GM23248 (cell line): ENCODE measurements at regions not wholly inside any gene's neighbourhood (a gene's known extent, or its start where the extent isn't known, plus 50 kb on each side); places are given as distances from the start of the nearest gene placed in this dataset.
"Not testable (repeated sequence)": the region's sequence is repeated elsewhere in the genome, so short reads cannot be mapped to it uniquely, and the experiment has no call there.

Source experiments
- DNase-seq: peaks from one replicate; pipeline ENCODE4 v3.0.0-alpha.2; 2015
- H2AFZ ChIP-seq: fragments of 200-600 bp; sonication (generic); 2 replicates; pipeline ENCODE4 v1.6.1; 2016; ENCODE audit warnings: antibody characterized with exemption
- H3F3A ChIP-seq: fragments of 200-600 bp; sonication (generic); 2 replicates; pipeline ENCODE4 v1.6.1; 2016; ENCODE audit warnings: mild to moderate bottlenecking, antibody characterized with exemption, mixed run types; ENCODE audit not compliant: insufficient read depth
- H3K27ac ChIP-seq: fragments of 200-600 bp; sonication (generic); 2 replicates; pipeline ENCODE4 v1.5.1; 2016; ENCODE audit warnings: mild to moderate bottlenecking
- H3K27me3 ChIP-seq: fragments of 200-600 bp; sonication (generic); replicated peaks from 2 replicates; pipeline ENCODE4 v1.6.1; 2016; ENCODE audit warnings: mild to moderate bottlenecking; ENCODE audit not compliant: insufficient read depth
- H3K36me3 ChIP-seq: fragments of 200-600 bp; sonication (generic); 2 replicates; pipeline ENCODE4 v1.6.1; 2016; ENCODE audit warnings: low read depth, mild to moderate bottlenecking
- H3K4me1 ChIP-seq: fragments of 200-600 bp; sonication (generic); 2 replicates; pipeline ENCODE4 v1.6.1; 2016; ENCODE audit warnings: mild to moderate bottlenecking; ENCODE audit not compliant: insufficient read depth
- H3K4me2 ChIP-seq: fragments of 200-600 bp; sonication (generic); one replicate; pipeline ENCODE4 v1.6.1; 2016; ENCODE audit warnings: mild to moderate bottlenecking; ENCODE audit not compliant: unreplicated experiment
- H3K4me3 ChIP-seq: fragments of 200-600 bp; sonication (generic); 2 replicates; pipeline ENCODE4 v1.5.1; 2016; ENCODE audit warnings: mild to moderate bottlenecking
- H3K79me2 ChIP-seq: fragments of 200-600 bp; sonication (generic); 2 replicates; pipeline ENCODE4 v1.6.1; 2016; ENCODE audit warnings: mild to moderate bottlenecking; ENCODE audit not compliant: insufficient read depth
- H3K9ac ChIP-seq: fragments of 200-600 bp; sonication (generic); 2 replicates; pipeline ENCODE4 v1.6.1; 2016; ENCODE audit warnings: mild to moderate bottlenecking
- H3K9me2 ChIP-seq: fragments of 200-600 bp; sonication (generic); 2 replicates; pipeline ENCODE4 v1.6.1; 2016; ENCODE audit warnings: mixed run types, mild to moderate bottlenecking, moderate library complexity; ENCODE audit not compliant: insufficient read depth
- H3K9me3 ChIP-seq: fragments of 200-600 bp; sonication (generic); one replicate; pipeline ENCODE4 v1.6.1; 2017; ENCODE audit warnings: low read depth
- H4K20me1 ChIP-seq: fragments of 200-600 bp; sonication (generic); 2 replicates; pipeline ENCODE4 v1.6.0; 2016; ENCODE audit not compliant: insufficient read depth
- EZH2 ChIP-seq: fragments of 200-600 bp; sonication (generic); IDR thresholded peaks from 2 replicates; pipeline ENCODE4 v1.6.1; 2018; ENCODE audit warnings: antibody characterized with exemption, mild to moderate bottlenecking; ENCODE audit not compliant: insufficient read depth, poor library complexity, severe bottlenecking
- EZH2phosphoT487 ChIP-seq: fragments of 200-600 bp; sonication (generic); IDR thresholded peaks from 2 replicates; pipeline ENCODE4 v1.6.1; 2018; ENCODE audit warnings: antibody characterized with exemption, moderate library complexity, mild to moderate bottlenecking, low read depth; ENCODE audit not compliant: insufficient read depth
- WGBS, 2 experiments: methylation state at CpG; one replicate each; pipeline ENCODE4 v1.1.6; 2015 to 2017; ENCODE audit warnings: low lambda C conversion rate in 2 of 2, low coverage in 1 of 2; ENCODE audit errors: missing lambda C conversion rate in 2 of 2; 5-methylcytosine and 5-hydroxymethylcytosine counted together
- in situ Hi-C: fragments of 300-500 bp; cut with MboI; formaldehyde crosslinking; loops from 2 replicates; pipeline ENCODE4 v1.15.0; 2020

DNA sequence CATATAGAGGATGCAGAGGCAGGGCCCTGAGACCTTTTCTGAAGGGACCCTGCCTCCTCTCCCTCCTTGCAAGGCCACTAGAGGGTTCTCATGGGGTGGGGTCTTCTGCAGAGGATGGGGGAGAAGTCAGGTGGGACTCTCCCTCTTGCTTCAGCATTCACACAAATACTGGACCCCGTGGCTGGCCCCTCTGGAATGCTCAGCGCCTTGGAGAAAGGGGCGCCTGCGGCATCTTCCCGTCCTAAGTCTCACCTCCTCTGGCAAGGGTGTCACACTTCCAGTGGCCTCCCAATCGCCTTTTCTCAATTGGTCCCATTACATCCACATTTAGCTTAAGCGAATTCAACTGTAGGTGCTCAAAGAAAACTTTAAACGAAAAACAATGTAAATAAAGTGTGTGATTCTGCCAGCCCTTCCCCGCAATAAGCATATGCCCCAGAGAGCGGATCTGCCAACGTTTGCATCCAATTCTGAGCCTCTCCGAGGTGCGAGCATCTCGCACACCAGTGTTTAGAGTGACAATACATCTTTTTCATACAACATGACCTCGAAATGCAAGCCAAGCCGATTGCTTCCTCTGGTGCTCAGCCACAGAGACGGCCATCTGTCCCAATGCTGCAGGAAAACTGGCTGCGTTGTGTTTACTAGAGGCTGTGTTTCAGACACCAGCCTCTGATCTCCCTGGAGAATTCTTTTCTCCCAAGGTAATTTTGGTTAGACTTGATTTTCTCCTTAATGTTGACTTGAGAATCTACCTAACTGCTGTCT is 69.1 kb upstream of the WASF3 start:
- in situ Hi-C loops, result no loop called here
- WGBS, 2 experiments, result 89 to 91% methylated on average over 18 of the region's 18 CpGs
- TF ChIP-seq EZH2, result no peak
- TF ChIP-seq EZH2phosphoT487, result no peak

DNA sequence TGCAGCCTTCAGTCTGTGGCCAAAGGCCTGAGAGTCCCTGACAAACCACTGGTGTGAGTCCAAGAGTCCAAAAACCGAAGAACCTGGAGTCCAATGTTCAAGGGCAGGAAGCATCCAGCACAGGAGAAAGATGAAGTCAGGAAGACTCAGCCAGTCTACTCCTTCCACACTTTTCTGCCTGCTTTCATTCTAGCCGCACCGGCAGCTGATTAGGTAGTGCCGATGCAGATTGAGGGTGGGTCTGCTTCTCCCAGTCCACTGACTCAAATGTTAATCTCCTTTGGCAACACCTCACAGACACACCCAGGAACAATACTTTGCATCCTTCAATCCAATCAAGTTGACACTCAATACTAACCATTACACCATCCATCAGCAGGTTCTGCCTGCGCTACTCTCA is 65.2 kb upstream of the WASF3 start:
- not testable (repeated sequence) for H3K9ac ChIP-seq, H3K4me3 ChIP-seq, H3K9me2 ChIP-seq, H3K4me2 ChIP-seq, H3F3A ChIP-seq, H3K36me3 ChIP-seq, H4K20me1 ChIP-seq, H3K9me3 ChIP-seq, DNase-seq, H3K27ac ChIP-seq, H3K79me2 ChIP-seq, H2AFZ ChIP-seq, H3K27me3 ChIP-seq
- 94% methylated on average over 5 of the region's 5 CpGs for WGBS, 2 experiments
- H3K4me1 ChIP-seq, result peaks cover 11% of the 10 kb centered on the region
- in situ Hi-C loops, result loop anchor here (10.0 kb wide), 2 partner anchors 202 to 308 kb away; no protein-coding TSS in a partner anchor

More for the DNA sequence above, 69.1 kb upstream of the WASF3 start:
- H3K27ac ChIP-seq, result no peak overlapping the region
- no peaks in the 10 kb centered on the region for H4K20me1 ChIP-seq
- no peaks in the 10 kb centered on the region for H3K79me2 ChIP-seq
- H3K4me3 ChIP-seq, result no peak overlapping the region
- H3K9me2 ChIP-seq, result no peaks in the 10 kb centered on the region
- no peak overlapping the region for H2AFZ ChIP-seq
- no peak overlapping the region for H3K4me2 ChIP-seq
- H3K9me3 ChIP-seq, result no peaks in the 10 kb centered on the region
- no peak for DNase-seq
- no peaks in the 10 kb centered on the region for H3F3A ChIP-seq
- H3K9ac ChIP-seq, result no peak overlapping the region
- 0 out of 2 replicates have a peak, but pooled peaks cover 6% of the 10 kb centered on the region for H3K4me1 ChIP-seq
- H3K36me3 ChIP-seq, result no peaks in the 10 kb centered on the region
- no peaks in the 10 kb centered on the region for H3K27me3 ChIP-seq

DNA sequence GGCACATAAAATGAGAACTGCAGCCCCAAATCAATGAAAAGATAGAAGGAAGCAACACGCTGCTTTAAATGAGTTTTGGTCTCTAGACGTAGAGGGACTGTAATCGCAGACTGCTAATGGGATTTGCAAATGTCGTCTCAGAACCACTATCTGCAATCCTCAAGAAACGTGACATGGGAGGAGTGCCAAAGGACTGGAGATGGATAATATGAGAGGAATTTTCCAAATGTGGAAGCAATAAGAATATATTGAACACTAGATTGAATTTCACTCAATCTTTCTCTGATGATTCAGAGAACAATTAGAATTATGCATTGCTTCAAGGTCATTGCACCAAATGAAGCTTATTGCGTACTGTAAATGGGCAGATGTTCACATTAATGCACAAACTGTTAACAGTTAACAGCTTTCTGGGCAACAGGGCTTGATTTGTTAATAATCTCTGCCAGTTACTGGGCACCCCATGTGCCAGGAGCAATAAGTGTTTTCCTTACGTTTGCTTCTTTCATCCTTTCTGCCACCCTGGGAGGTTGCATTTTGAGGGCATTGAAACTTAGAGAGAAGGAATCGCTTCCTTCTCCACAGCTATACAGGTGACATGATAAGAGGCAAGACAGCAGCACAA is 62.8 kb upstream of the WASF3 start:
- TF ChIP-seq EZH2 (no peak), EZH2phosphoT487 (no peak)
- no peak overlapping the region for H3K4me3 ChIP-seq
- no peak overlapping the region for H3K4me2 ChIP-seq
- no peaks in the 10 kb centered on the region for H3K36me3 ChIP-seq
- in situ Hi-C loops, result loop anchor here (10.0 kb wide), 2 partner anchors 200 to 310 kb away; no protein-coding TSS in a partner anchor
- H3F3A ChIP-seq, result peaks cover 25% of the 10 kb centered on the region
- no peaks in the 10 kb centered on the region for H3K9me3 ChIP-seq
- 67 to 72% methylated on average over 8 of the region's 8 CpGs for WGBS, 2 experiments
- H4K20me1 ChIP-seq, result no peaks in the 10 kb centered on the region
- no peak overlapping the region for H2AFZ ChIP-seq
- H3K9me2 ChIP-seq, result no peaks in the 10 kb centered on the region
- peaks cover 33% of the 10 kb centered on the region for H3K4me1 ChIP-seq
- DNase-seq, result no peak
- no peaks in the 10 kb centered on the region for H3K79me2 ChIP-seq
- no peaks in the 10 kb centered on the region for H3K27me3 ChIP-seq
- no peak overlapping the region for H3K9ac ChIP-seq
- no peak overlapping the region for H3K27ac ChIP-seq

DNA sequence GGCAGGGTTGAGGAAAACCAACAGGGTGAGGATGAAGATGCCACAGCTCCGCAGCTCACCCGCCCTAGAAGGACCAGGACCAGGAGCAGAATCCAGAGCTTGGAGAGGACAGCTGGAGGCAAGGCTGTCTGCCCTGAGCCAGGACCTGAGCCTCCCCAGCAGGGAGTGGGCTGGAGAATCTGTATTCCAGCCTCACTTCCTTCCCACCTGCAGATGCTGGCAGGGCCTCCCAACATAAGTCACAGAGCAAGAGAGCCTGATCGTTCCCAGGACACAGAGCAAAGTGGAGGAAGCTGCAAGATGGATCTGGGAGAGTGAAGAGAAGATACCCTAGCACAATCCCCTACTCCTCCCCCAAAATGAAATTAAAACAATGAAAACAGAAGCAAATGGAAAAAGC is 61.7 kb upstream of the WASF3 start:
- no peaks in the 10 kb centered on the region for H3K79me2 ChIP-seq
- H3K27ac ChIP-seq, result no peak overlapping the region
- H3K4me3 ChIP-seq, result no peak overlapping the region
- no peak overlapping the region for H3K9ac ChIP-seq
- H3K27me3 ChIP-seq, result no peaks in the 10 kb centered on the region
- H2AFZ ChIP-seq, result no peak overlapping the region
- no peaks in the 10 kb centered on the region for H3K36me3 ChIP-seq
- no peak for DNase-seq
- in situ Hi-C loops, result loop anchor here (10.0 kb wide), 2 partner anchors 199 to 311 kb away; no protein-coding TSS in a partner anchor
- H3K9me2 ChIP-seq, result no peaks in the 10 kb centered on the region
- WGBS, 2 experiments, result 87 to 90% methylated on average over 3 of the region's 3 CpGs
- H3K4me2 ChIP-seq, result no peak overlapping the region
- peaks cover 33% of the 10 kb centered on the region for H3K4me1 ChIP-seq
- no peak for TF ChIP-seq EZH2
- TF ChIP-seq EZH2phosphoT487, result no peak
- H4K20me1 ChIP-seq, result no peaks in the 10 kb centered on the region
- H3K9me3 ChIP-seq, result no peaks in the 10 kb centered on the region
- peaks cover 28% of the 10 kb centered on the region for H3F3A ChIP-seq
